ENCODE measurements at regions not wholly inside any gene's neighbourhood (a gene's known extent, or its start where the extent isn't known, plus 50 kb on each side); places are given as distances from the start of the nearest gene placed in this dataset.

DNA sequence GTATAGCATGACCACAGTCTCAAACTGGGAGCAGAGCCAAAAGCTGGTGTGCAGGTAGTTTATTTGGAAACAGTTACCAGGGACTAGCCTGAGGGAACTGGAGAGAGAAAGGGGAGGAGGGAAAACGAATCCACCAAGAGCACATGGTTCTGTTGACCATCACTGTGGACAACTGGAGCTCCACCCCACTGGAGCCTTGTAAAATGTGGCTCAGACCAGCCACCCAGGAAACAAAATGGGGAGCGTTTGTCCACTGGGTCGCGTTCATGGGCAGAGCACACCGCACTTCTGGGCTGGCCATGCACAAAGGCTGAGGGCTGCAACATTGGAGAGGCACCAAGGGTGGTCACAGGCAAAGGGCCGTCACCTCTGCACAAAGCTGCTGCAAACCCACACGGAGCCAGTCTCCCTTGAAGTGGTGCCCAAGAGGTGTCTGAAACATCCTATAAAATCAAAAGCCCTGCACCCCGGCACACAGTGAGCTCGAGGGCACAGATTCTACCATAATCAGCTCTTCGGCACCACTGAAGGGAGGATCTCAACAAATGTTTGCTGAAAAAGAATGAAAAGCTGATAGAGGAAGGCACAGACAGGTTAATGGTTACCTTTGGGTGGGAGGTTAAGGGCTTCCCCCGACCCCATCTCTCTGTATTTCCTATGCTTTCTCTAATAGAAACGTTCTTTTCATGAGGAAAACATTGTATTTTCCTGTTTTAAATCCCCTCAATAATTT lies 192.9 kb downstream of the INHBB start:
- intact Hi-C loops (cut with micrococcal nuclease; ENCODE audit: unreplicated experiment): no loop called here
- no TSS peak for BruUV-seq (replicated peaks)
- TF ChIP-seq, protein P1, sequence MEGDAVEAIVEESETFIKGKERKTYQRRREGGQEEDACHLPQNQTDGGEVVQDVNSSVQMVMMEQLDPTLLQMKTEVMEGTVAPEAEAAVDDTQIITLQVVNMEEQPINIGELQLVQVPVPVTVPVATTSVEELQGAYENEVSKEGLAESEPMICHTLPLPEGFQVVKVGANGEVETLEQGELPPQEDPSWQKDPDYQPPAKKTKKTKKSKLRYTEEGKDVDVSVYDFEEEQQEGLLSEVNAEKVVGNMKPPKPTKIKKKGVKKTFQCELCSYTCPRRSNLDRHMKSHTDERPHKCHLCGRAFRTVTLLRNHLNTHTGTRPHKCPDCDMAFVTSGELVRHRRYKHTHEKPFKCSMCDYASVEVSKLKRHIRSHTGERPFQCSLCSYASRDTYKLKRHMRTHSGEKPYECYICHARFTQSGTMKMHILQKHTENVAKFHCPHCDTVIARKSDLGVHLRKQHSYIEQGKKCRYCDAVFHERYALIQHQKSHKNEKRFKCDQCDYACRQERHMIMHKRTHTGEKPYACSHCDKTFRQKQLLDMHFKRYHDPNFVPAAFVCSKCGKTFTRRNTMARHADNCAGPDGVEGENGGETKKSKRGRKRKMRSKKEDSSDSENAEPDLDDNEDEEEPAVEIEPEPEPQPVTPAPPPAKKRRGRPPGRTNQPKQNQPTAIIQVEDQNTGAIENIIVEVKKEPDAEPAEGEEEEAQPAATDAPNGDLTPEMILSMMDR (conservative IDR thresholded peaks at IDR 0.05; ENCODE audit: low read depth, low read length): no peak
- no peak for TF ChIP-seq EZH2 (IDR thresholded peaks at IDR 0.05; ENCODE audit: borderline replicate concordance, low read depth, low read length, poor library complexity, severe bottlenecking)
- DNase-seq (ENCODE audit: low spot score): no peak
- ChIA-PET CTCF (no interaction called here), POLR2A (ENCODE audit: low non-redundant PET) (no interaction called here)
- Histone ChIP-seq H3K9me3 (ENCODE audit: low read depth, low read length, poor library complexity, severe bottlenecking) (no peaks in the 10 kb centered on the region), H3K36me3 (ENCODE audit: insufficient read depth, low read length, poor library complexity, severe bottlenecking) (no peaks in the 10 kb centered on the region), H3K4me1 (ENCODE audit: insufficient read depth, low read length, poor library complexity, severe bottlenecking) (peaks cover 10% of the 10 kb centered on the region), H3K4me3 (ENCODE audit: low read depth, low read length, poor library complexity, severe bottlenecking) (no peak overlapping the region), H3K27ac (ENCODE audit: low read depth, low read length, poor library complexity, severe bottlenecking) (no peak overlapping the region), H3K27me3 (replicated peaks; ENCODE audit: insufficient read depth, low read depth, low read length, poor library complexity) (no peaks in the 10 kb centered on the region)

DNA sequence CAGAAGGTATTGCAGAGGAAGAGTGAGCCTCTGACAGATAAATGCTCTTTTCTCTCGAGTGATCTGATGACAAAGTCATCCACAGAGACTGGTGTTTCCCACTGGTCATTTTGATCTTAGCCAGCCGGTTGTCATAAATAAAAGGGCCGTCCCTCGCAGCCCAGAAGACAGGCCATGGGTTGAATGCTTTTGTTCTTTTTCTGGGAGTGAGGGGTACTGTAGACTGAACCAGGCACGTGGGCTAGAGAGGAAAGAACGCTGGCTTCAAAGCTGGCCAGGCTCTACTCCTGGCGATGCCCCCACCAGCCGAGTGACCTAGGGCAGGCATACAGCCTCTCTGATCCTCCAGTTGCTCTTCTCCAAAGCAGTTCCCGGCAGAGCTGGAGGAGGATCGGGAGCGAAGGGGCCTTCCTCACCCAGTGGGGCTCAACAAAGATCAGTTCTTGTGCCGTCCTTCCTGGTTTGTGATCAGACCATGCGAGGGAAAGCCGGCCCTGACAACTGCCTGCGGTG lies 193.5 kb downstream of the INHBB start:
- BruUV-seq (replicated peaks): no TSS peak
- TF ChIP-seq, protein P1 (conservative IDR thresholded peaks at IDR 0.05; ENCODE audit: low read depth, low read length): no peak
- Histone ChIP-seq H3K27ac (ENCODE audit: low read depth, low read length, poor library complexity, severe bottlenecking) (no peak overlapping the region), H3K27me3 (replicated peaks; ENCODE audit: insufficient read depth, low read depth, low read length, poor library complexity) (no peaks in the 10 kb centered on the region), H3K4me3 (ENCODE audit: low read depth, low read length, poor library complexity, severe bottlenecking) (no peak overlapping the region), H3K36me3 (ENCODE audit: insufficient read depth, low read length, poor library complexity, severe bottlenecking) (no peaks in the 10 kb centered on the region), H3K9me3 (ENCODE audit: low read depth, low read length, poor library complexity, severe bottlenecking) (no peaks in the 10 kb centered on the region), H3K4me1 (ENCODE audit: insufficient read depth, low read length, poor library complexity, severe bottlenecking) (peaks cover 10% of the 10 kb centered on the region)
- no peak for DNase-seq (ENCODE audit: low spot score)
- ChIA-PET POLR2A (ENCODE audit: low non-redundant PET) (no interaction called here), CTCF (no interaction called here)
- intact Hi-C loops (cut with micrococcal nuclease; ENCODE audit: unreplicated experiment): no loop called here

DNA sequence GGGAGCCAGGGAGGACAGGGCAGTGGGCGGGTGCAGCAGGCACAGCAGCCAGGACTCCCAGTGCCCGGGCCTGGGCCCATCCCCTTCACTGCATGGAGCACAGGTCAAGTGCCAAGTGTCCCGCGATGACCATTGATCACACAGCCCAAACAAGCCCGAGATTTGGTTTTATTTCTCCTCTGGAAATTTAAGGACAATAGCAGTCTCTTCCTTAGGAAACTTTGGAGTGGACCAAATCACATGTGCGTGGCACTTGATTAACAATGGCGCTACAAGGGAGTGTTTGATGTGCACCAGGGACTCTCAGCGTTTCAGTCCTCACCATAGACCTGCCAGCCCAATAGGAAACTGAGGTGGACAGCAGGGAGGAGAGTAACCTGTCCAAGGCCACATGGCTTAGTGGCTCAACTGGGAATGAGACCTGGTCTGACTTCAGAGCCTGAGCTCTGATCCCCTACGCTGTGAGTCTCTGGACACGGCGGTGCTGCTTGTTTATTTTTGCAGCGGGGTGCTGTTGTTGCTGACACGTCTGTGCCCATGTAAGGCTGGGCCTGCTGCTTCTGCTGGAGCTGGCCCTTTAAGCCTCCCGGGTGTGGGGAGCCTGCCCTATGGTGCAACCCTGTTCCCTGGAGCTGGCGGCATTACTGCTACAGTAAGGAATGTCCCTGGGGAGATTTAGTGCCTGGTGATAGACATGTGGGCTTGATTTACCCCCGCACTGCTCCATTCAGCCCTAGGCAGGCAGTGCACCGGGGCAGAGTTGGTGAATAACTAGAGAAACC lies 194.2 kb downstream of the INHBB start:
- Histone ChIP-seq H3K4me1 (ENCODE audit: insufficient read depth, low read length, poor library complexity, severe bottlenecking) (peaks cover 10% of the 10 kb centered on the region), H3K36me3 (ENCODE audit: insufficient read depth, low read length, poor library complexity, severe bottlenecking) (no peaks in the 10 kb centered on the region), H3K27ac (ENCODE audit: low read depth, low read length, poor library complexity, severe bottlenecking) (no peak overlapping the region), H3K4me3 (ENCODE audit: low read depth, low read length, poor library complexity, severe bottlenecking) (no peak overlapping the region), H3K27me3 (replicated peaks; ENCODE audit: insufficient read depth, low read depth, low read length, poor library complexity) (no peaks in the 10 kb centered on the region), H3K9me3 (ENCODE audit: low read depth, low read length, poor library complexity, severe bottlenecking) (no peaks in the 10 kb centered on the region)
- intact Hi-C loops (cut with micrococcal nuclease; ENCODE audit: unreplicated experiment): no loop called here
- TF ChIP-seq, protein P1 (conservative IDR thresholded peaks at IDR 0.05; ENCODE audit: low read depth, low read length): no peak
- no peak for TF ChIP-seq EZH2 (IDR thresholded peaks at IDR 0.05; ENCODE audit: borderline replicate concordance, low read depth, low read length, poor library complexity, severe bottlenecking)
- no TSS peak for BruUV-seq (replicated peaks)
- CTCF ChIA-PET: no interaction called here
- DNase-seq (ENCODE audit: low spot score): peak; percentile 89
- POLR2A ChIA-PET (ENCODE audit: low non-redundant PET): no interaction called here
